SH-SY5Y (cell line): ENCODE measurements at regions not wholly inside any gene's neighbourhood (a gene's known extent, or its start where the extent isn't known, plus 50 kb on each side); places are given as distances from the start of the nearest gene placed in this dataset.

Experiments used
- GATA2 ChIP-seq: IDR thresholded peaks from 2 replicates; pipeline ENCODE4 v1.6.1; 2011; ENCODE audit warnings: mild to moderate bottlenecking, low read depth, low read length
- GATA3 ChIP-seq: IDR thresholded peaks from 2 replicates; pipeline ENCODE4 v1.6.1; 2011; ENCODE audit warnings: low read depth, mild to moderate bottlenecking, low read length, moderate library complexity

DNA sequence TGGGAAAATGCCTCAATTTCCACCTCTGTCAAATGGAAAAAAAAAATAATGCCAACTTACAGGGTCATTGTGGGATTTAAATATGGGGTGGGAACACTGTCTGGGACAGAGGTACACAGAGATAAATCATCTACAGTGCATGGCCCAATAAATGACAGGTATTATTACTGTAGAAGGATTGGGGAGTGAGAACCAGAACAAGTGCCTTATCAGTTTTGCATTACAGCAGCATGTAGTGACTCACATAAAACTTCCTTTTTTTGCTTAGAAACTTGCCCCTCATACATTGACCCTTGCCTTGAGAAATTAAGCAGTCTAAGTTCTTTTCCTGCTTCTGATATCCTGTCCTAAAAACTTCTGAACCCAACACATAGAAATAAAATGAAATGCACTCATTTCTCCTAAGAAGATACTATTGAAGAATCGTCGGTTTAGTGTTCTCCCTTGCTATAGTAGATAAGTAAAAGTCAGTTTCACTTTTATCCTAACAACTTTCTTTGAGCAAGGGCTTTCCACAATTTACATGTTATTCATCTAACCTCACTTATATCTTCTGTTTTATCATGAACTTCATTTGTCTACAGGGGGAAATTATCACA is 121.0 kb upstream of the HAAO start:
- TF ChIP-seq GATA3 (no peak), GATA2 (no peak)
